ENCODE measurements at regions not wholly inside any gene's neighbourhood (a gene's known extent, or its start where the extent isn't known, plus 50 kb on each side); places are given as distances from the start of the nearest gene placed in this dataset.

GRCh38 chr4:138005486-138005885 lies 236.7 kb downstream of the SLC7A11 start:
- TF ChIP-seq ZNF280D (tag by site-specific recombination; IDR thresholded peaks at IDR 0.05), result no peak
- no peak for TF ChIP-seq SCRT2 (tag by site-specific recombination; IDR thresholded peaks at IDR 0.05)
- TF ChIP-seq ZNF792 (tag by site-specific recombination; IDR thresholded peaks at IDR 0.05), result no peak
- no peak for TF ChIP-seq ZNF704 (tag by site-specific recombination; IDR thresholded peaks at IDR 0.05)
- TF ChIP-seq ZNF670 (tag by site-specific recombination; IDR thresholded peaks at IDR 0.05; ENCODE audit: low read depth), result no peak
- no peak for TF ChIP-seq TSHZ1 (tag by site-specific recombination; IDR thresholded peaks at IDR 0.05; ENCODE audit: borderline replicate concordance)
- no peak for TF ChIP-seq KLF7 (tag by site-specific recombination; IDR thresholded peaks at IDR 0.05; ENCODE audit: borderline replicate concordance)
- TF ChIP-seq ZNF654 (tag by site-specific recombination; IDR thresholded peaks at IDR 0.05; ENCODE audit: low read depth), result no peak
- no peak for TF ChIP-seq ZBTB11 (tag by site-specific recombination; conservative IDR thresholded peaks at IDR 0.05; ENCODE audit: low read depth)
- no peak for TF ChIP-seq INSM2 (tag by site-specific recombination; IDR thresholded peaks at IDR 0.05)
- TF ChIP-seq ZNF16 (tag by site-specific recombination; IDR thresholded peaks at IDR 0.05; ENCODE audit: low read depth), result no peak
- TF ChIP-seq ZNF2 (tag by site-specific recombination; IDR thresholded peaks at IDR 0.05), result no peak
- ChIA-PET POLR2A (no interaction called here), CTCF (no interaction called here)
- Histone ChIP-seq H3K27ac (ENCODE audit: extremely low read depth, low read depth, low read length) (no peak overlapping the region), H3K9me3 (ENCODE audit: control insufficient read depth, insufficient read depth, low read depth, low read length) (no peaks in the 10 kb centered on the region), H3K4me1 (ENCODE audit: control insufficient read depth, insufficient read depth, low read length) (no peaks in the 10 kb centered on the region), H3K4me3 (ENCODE audit: low read depth, low read length) (no peak overlapping the region), H3K36me3 (ENCODE audit: control insufficient read depth in 2 of 2, insufficient read depth in 1 of 2, low read length in 2 of 2) (no peaks in the 10 kb centered on the region)

GRCh38 chr4:138003248-138003647 lies 238.9 kb downstream of the SLC7A11 start:
- POLR2A ChIA-PET, result no interaction called here
- no peak overlapping the region for H3K27ac ChIP-seq (ENCODE audit: extremely low read depth, low read depth, low read length)
- no peaks in the 10 kb centered on the region for H3K9me3 ChIP-seq (ENCODE audit: control insufficient read depth, insufficient read depth, low read depth, low read length)
- no peaks in the 10 kb centered on the region for H3K4me1 ChIP-seq (ENCODE audit: control insufficient read depth, insufficient read depth, low read length)
- no peaks in the 10 kb centered on the region for H3K36me3 ChIP-seq (ENCODE audit: control insufficient read depth in 2 of 2, insufficient read depth in 1 of 2, low read length in 2 of 2)
- CTCF ChIA-PET, result no interaction called here
- no peak overlapping the region for H3K4me3 ChIP-seq (ENCODE audit: low read depth, low read length)
- TF ChIP-seq ZNF629 (tag by site-specific recombination; IDR thresholded peaks at IDR 0.05), result no peak
- no peak for TF ChIP-seq REPIN1 (tag by site-specific recombination; IDR thresholded peaks at IDR 0.05; ENCODE audit: low read depth)
- TF ChIP-seq BCL11A (tag by site-specific recombination; IDR thresholded peaks at IDR 0.05; ENCODE audit: low read depth), result no peak
- no peak for TF ChIP-seq ZNF18 (tag by site-specific recombination; IDR thresholded peaks at IDR 0.05)
- no peak for TF ChIP-seq ZNF37A (tag by site-specific recombination; IDR thresholded peaks at IDR 0.05)
- TF ChIP-seq ZNF354C (tag by site-specific recombination; IDR thresholded peaks at IDR 0.05; ENCODE audit: borderline replicate concordance, low read depth), result no peak
- TF ChIP-seq ZNF24 (tag by site-specific recombination; IDR thresholded peaks at IDR 0.05), result no peak
- no peak for TF ChIP-seq PRDM1 (tag by site-specific recombination; IDR thresholded peaks at IDR 0.05)
- TF ChIP-seq ZNF324 (tag by site-specific recombination; IDR thresholded peaks at IDR 0.05), result no peak
- TF ChIP-seq ZBTB17 (tag by site-specific recombination; IDR thresholded peaks at IDR 0.05), result no peak

Data from HEK293 (cell line).